Kasumi-1 (cell line): ENCODE measurements at regions not wholly inside any gene's neighbourhood (a gene's known extent, or its start where the extent isn't known, plus 50 kb on each side); places are given as distances from the start of the nearest gene placed in this dataset.
A peak's percentile ranks its signal among the peaks of the same experiment; 100 is the strongest.

Source experiments
- DNase-seq, 2 experiments: peaks; one replicate each; lab custom pipeline; 2025; lab: John Stamatoyannopoulos, UW

DNA sequence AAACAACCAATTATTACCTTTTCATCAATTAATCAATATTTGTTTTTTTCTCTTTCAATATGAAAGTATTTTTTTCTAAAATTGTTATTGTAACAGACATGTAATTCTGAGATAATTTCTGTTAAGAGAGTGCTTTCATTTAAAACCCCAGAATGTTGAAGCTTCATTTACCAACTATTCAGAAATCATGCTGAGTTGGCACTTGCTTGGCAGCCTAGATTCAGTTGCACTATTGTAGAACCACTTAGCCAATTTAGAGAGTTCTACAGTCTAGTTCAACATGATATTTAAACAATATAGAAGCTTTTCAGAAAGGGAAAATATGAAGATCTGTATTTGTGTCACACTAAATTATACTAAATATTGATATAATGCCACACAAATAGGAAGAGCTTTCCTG is 56.1 kb upstream of the NKAIN2 start:
- no peak for DNase-seq

DNA sequence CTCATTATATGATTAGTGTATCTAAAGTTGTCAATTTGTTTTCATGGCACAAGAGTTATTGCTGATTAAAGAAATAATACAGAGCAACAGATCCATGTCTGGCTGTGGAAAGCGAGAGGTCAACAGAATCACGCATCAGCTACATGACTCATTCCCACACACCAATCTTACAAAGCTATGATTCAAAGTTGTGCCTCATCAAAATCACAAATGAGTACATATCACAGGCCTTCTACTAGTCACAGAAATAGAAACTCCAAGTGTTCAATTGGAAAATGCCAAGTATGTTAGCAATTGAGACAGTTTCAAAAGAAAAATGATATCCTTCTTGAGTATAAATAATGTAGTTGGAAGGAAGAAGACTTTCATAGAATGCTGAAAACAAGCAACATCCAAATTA is 57.8 kb upstream of the NKAIN2 start:
- DNase-seq, result no peak

DNA sequence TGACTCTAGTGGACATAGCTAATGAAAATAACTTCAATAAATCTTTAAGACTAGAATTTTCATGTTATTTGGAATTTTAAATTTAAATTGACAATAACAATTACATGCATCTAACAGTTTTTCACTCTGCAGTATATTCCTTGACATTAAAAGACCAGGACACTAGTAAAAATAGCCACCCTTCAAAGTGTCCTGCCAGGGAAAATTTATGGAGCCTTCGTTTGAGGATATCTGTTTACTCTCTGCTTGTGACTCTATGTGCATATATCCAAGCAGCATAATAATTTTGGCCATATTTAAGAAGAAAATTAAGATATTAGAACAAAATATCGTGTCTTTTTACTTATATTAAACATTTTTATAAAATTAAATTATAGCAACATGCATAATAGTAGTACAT is 58.8 kb upstream of the NKAIN2 start:
- no peak for DNase-seq

DNA sequence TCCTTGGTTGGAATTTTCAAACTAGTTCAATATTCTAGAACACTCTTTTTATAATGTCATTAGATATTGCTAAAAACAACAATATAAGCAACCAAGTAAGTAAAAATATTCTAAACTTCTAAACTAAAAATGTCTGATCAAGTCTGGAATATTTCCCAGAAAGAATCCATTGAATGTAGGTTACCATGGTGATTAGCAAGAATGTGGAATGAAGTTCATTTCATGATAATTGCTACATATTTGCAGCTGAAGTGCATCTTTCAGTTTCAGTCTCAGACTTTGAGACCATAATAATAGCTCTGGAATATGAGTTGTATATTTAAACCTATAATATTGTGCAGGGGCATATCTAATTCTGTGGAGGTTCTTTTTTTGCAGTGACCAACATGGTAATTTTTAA is 61.0 kb upstream of the NKAIN2 start:
- DNase-seq, result no peak

DNA sequence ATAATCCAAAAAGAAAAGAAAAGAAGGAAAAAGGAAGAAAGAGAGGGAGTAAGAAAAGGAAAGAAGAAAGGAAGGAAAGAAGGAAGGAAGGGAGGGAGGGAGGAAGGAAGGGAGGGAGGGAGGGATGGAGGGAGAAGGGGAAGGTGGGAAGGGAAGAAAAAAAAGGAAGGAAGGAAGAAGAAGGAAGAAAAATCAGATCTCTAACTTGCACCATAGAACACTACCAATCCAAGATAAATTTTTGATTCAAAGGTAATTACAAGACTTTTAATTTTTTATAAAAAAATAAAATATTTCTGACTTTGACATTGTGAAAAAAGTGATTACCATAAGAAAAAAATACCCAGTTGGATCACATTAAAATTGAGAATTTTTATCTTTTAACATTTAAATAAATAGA is 70.5 kb upstream of the NKAIN2 start:
- no peak for DNase-seq

DNA sequence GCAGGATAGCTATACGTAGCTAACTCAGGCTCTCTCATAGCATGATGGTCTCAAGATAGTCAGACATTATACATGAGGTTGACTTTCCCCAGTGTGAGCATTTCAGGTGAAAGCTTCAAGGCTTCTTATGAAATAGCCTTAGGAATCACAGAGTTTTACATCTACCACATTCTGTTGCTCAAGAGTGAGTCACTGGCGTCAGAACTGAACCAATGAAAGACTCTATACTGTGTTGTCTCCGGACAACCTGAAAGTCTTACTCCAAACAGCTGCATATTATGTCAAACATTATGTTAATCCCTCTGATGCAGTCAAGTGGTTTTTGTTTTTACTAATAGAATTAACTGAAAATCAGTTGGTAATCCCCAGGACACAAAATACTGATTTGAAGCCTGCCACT is 79.8 kb upstream of the TRDN start:
- DNase-seq, result no peak

DNA sequence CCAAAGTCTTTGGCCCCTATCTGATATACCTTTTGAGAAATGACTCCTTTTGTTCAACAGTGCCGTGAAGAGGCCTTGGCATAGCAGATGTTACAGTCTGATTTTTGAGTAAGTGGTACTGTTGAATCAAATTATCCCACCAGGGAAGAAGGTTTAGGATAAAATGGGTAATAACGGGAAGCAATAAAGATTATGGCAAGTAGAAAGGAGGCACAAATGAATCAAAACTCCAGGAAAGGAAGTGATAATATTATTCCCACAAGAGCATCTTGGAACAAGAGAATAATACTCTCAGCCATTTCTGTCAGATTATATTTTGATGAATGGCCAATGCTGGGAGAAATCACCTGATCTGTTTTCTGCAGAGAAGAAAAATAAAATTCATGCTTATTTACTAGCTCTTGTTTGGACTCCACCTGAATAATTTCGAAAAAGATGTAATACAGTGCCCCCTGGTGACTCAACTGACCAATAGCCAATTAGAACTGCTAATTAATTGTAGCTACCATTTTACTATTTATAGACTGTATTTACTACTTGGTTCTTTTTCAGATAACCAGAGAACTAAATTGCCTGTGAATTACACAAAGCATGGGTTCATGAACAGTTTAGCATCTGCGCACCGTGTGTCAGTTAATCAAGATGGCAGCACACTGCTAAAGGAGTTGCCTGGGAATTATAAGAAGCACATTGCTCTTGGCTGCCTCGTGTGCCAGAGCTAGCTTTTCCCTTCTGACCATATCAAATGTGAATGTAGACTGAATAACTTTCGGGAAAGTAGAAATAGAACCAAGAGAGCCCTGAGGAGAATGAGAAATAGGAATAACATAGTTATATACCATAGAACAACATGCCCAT is 78.5 kb upstream of the TRDN start:
- peak; percentile 46 to 66 for DNase-seq

DNA sequence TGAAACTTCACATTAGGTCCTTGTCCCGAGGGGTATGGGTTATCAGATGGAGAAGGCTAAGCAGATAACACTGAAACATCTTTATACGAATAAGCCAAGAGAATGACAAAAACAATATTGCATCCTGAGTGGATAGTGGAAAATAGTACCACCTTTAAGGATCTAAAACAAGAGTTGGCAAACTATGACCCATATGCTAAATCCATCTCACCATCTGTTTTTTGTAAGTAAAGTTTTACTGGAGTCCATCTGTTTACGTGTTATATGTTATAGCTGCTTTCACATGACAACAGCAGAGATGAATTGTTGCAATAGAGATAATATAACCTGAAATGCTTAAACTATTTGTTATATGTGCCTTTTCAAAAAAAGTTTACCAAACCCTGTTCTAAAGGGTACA is 76.1 kb upstream of the TRDN start:
- DNase-seq, result no peak

DNA sequence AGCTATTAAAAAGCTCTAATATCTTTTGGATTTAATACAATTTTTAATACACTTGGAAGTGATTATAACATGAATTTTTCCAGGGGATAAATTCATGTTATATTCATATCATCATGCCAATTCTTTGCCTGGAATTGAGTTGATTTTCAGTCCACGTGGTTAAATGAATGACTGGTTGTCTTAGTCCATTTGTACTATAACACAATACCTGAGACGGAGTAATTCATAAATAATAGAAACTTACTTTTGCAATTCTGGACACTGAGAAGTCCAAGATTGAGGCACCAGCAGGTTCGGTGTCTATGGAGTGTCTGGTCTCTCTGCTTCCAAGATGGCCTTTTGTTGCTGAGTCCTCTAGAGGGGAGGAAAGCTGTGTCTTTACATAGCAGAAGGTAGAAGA is 66.2 kb upstream of the TRDN start:
- DNase-seq, result no peak

DNA sequence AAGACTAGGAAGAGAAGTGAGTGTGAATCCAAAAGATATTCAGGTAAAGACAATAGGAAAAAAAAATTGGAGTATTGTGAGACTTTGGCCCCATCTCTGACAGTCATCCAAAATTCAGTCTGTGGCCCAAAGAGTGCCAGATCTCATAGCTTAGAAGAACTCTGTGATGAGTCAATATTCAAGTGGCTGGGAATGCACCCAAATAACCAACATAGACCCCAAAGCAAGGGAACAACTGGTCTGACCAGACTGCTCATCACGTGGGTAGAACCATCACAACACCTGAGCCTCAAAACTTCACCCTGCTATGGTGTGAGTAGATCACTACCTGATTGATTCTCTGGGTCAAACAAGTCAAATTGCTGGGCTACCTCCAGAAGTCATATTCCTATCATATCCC is 51.1 kb upstream of the TRDN start:
- DNase-seq, result no peak
